ENCODE measurements at regions not wholly inside any gene's neighbourhood (a gene's known extent, or its start where the extent isn't known, plus 50 kb on each side); places are given as distances from the start of the nearest gene placed in this dataset.

- H3K9me3 ChIP-seq: no peaks in the 10 kb centered on the region
- H3K4me3 ChIP-seq: no peak overlapping the region
- H3K27me3 ChIP-seq: no peaks in the 10 kb centered on the region
- no peaks in the 10 kb centered on the region for H3K36me3 ChIP-seq
- TF ChIP-seq POLR2A (IDR thresholded peaks at IDR 0.05) (no peak), CTCF (IDR thresholded peaks at IDR 0.05) (no peak)
- no peak for DNase-seq
- H3K4me1 ChIP-seq: no peaks in the 10 kb centered on the region
- no peak overlapping the region for H3K27ac ChIP-seq
These were observed 152.0 kb downstream of the HS3ST3B1 start for GRCh38 chr17:14452856-14453255.

GRCh38 chr17:14451729-14452191 is 150.9 kb downstream of the HS3ST3B1 start:
- Histone ChIP-seq H3K27ac (no peak overlapping the region), H3K4me1 (no peaks in the 10 kb centered on the region), H3K4me3 (no peak overlapping the region), H3K9me3 (no peaks in the 10 kb centered on the region), H3K36me3 (no peaks in the 10 kb centered on the region), H3K27me3 (no peaks in the 10 kb centered on the region)
- DNase-seq: no peak
- no peak for TF ChIP-seq POLR2A (IDR thresholded peaks at IDR 0.05)
- TF ChIP-seq CTCF (IDR thresholded peaks at IDR 0.05): no peak

- Histone ChIP-seq H3K27ac (no peak overlapping the region), H3K4me3 (no peak overlapping the region), H3K36me3 (no peaks in the 10 kb centered on the region), H3K4me1 (no peaks in the 10 kb centered on the region), H3K27me3 (no peaks in the 10 kb centered on the region), H3K9me3 (no peaks in the 10 kb centered on the region)
- TF ChIP-seq CTCF (IDR thresholded peaks at IDR 0.05) (no peak), POLR2A (IDR thresholded peaks at IDR 0.05) (no peak)
- no peak for DNase-seq
These were observed 147.9 kb downstream of the HS3ST3B1 start for GRCh38 chr17:14448818-14449217.

- no peak for TF ChIP-seq CTCF (IDR thresholded peaks at IDR 0.05)
- no peak for TF ChIP-seq POLR2A (IDR thresholded peaks at IDR 0.05)
- DNase-seq: no peak
- H3K27ac ChIP-seq: no peak overlapping the region
These were observed 145.9 kb downstream of the HS3ST3B1 start for GRCh38 chr17:14446825-14447224.

GRCh38 chr17:14444915-14445314 is 144.0 kb downstream of the HS3ST3B1 start:
- TF ChIP-seq CTCF (IDR thresholded peaks at IDR 0.05): no peak
- no peak for TF ChIP-seq POLR2A (IDR thresholded peaks at IDR 0.05)
- no peak overlapping the region for H3K4me3 ChIP-seq
- no peaks in the 10 kb centered on the region for H3K4me1 ChIP-seq
- DNase-seq: no peak
- H3K27me3 ChIP-seq: no peaks in the 10 kb centered on the region
- H3K36me3 ChIP-seq: no peaks in the 10 kb centered on the region
- no peaks in the 10 kb centered on the region for H3K9me3 ChIP-seq
- H3K27ac ChIP-seq: no peak overlapping the region

More at GRCh38 chr17:14446825-14447224, 145.9 kb downstream of the HS3ST3B1 start:
- H3K9me3 ChIP-seq: no peaks in the 10 kb centered on the region
- H3K27me3 ChIP-seq: no peaks in the 10 kb centered on the region
- H3K4me1 ChIP-seq: no peaks in the 10 kb centered on the region
- H3K4me3 ChIP-seq: no peak overlapping the region
- H3K36me3 ChIP-seq: no peaks in the 10 kb centered on the region

All from Peyer's patch (tissue), 4 donors.